IPS-18a (cell line): ENCODE measurements at regions not wholly inside any gene's neighbourhood (a gene's known extent, or its start where the extent isn't known, plus 50 kb on each side); places are given as distances from the start of the nearest gene placed in this dataset.

Experiments
- H3K27ac ChIP-seq: one replicate; pipeline ENCODE4 v1.5.1; 2013; ENCODE audit warnings: low read length
- H3K27me3 ChIP-seq: one replicate; pipeline ENCODE4 v1.6.1; 2013; ENCODE audit warnings: mild to moderate bottlenecking, low read length; ENCODE audit not compliant: control insufficient read depth, insufficient read depth
- H3K36me3 ChIP-seq: one replicate; pipeline ENCODE4 v1.6.1; 2013; ENCODE audit warnings: low read depth, low read length; ENCODE audit not compliant: control insufficient read depth
- H3K4me1 ChIP-seq: one replicate; pipeline ENCODE4 v1.6.1; 2013; ENCODE audit warnings: low read depth, low read length; ENCODE audit not compliant: control insufficient read depth
- H3K4me3 ChIP-seq: one replicate; pipeline ENCODE4 v1.5.1; 2013; ENCODE audit warnings: low read length
- H3K9ac ChIP-seq: one replicate; pipeline ENCODE4 v1.6.1; 2013; ENCODE audit warnings: mild to moderate bottlenecking, low read length, moderate library complexity
- H3K9me3 ChIP-seq: one replicate; pipeline ENCODE4 v1.6.1; 2013; ENCODE audit warnings: low read depth, low read length; ENCODE audit not compliant: control insufficient read depth

- Histone ChIP-seq H3K4me1 (peaks cover 4% of the 10 kb centered on the region), H3K4me3 (no peak overlapping the region), H3K27me3 (no peaks in the 10 kb centered on the region), H3K27ac (no peak overlapping the region), H3K36me3 (no peaks in the 10 kb centered on the region), H3K9ac (no peak overlapping the region), H3K9me3 (no peaks in the 10 kb centered on the region)
These were observed 131.9 kb downstream of the TRMT11 start for GRCh38 chr6:126118058-126118755.

- H3K9ac ChIP-seq = no peak overlapping the region
- H3K9me3 ChIP-seq = no peaks in the 10 kb centered on the region
- no peak overlapping the region for H3K27ac ChIP-seq
- H3K36me3 ChIP-seq = no peaks in the 10 kb centered on the region
- H3K4me1 ChIP-seq = peaks cover 4% of the 10 kb centered on the region
- H3K27me3 ChIP-seq = no peaks in the 10 kb centered on the region
- no peak overlapping the region for H3K4me3 ChIP-seq
These were observed 132.6 kb downstream of the TRMT11 start for GRCh38 chr6:126118936-126119335.

- Histone ChIP-seq H3K27me3 (no peaks in the 10 kb centered on the region), H3K27ac (no peak overlapping the region), H3K4me1 (peaks cover under 1% of the 10 kb centered on the region), H3K4me3 (no peak overlapping the region), H3K9me3 (no peaks in the 10 kb centered on the region), H3K36me3 (no peaks in the 10 kb centered on the region), H3K9ac (no peak overlapping the region)
These were observed 136.9 kb downstream of the TRMT11 start for GRCh38 chr6:126123226-126123625.

- Histone ChIP-seq H3K9ac (no peak overlapping the region), H3K27me3 (no peaks in the 10 kb centered on the region), H3K36me3 (no peaks in the 10 kb centered on the region), H3K9me3 (no peaks in the 10 kb centered on the region), H3K4me3 (no peak overlapping the region), H3K4me1 (no peaks in the 10 kb centered on the region), H3K27ac (no peak overlapping the region)
These were observed 141.3 kb downstream of the TRMT11 start for GRCh38 chr6:126127659-126128058.

GRCh38 chr6:126131246-126131645, 144.9 kb downstream of the TRMT11 start:
- Histone ChIP-seq H3K27ac (no peak overlapping the region), H3K4me3 (no peak overlapping the region), H3K9me3 (no peaks in the 10 kb centered on the region), H3K36me3 (no peaks in the 10 kb centered on the region), H3K4me1 (no peaks in the 10 kb centered on the region), H3K27me3 (no peaks in the 10 kb centered on the region), H3K9ac (no peak overlapping the region)

GRCh38 chr6:126133984-126134383, 147.6 kb downstream of the TRMT11 start:
- H3K4me3 ChIP-seq = no peak overlapping the region
- H3K9ac ChIP-seq = no peak overlapping the region
- no peaks in the 10 kb centered on the region for H3K27me3 ChIP-seq
- no peaks in the 10 kb centered on the region for H3K36me3 ChIP-seq
- H3K9me3 ChIP-seq = no peaks in the 10 kb centered on the region
- H3K4me1 ChIP-seq = no peaks in the 10 kb centered on the region
- H3K27ac ChIP-seq = no peak overlapping the region

- no peaks in the 10 kb centered on the region for H3K36me3 ChIP-seq
- H3K4me3 ChIP-seq = no peak overlapping the region
- no peak overlapping the region for H3K9ac ChIP-seq
- no peaks in the 10 kb centered on the region for H3K4me1 ChIP-seq
- H3K27ac ChIP-seq = no peak overlapping the region
- no peaks in the 10 kb centered on the region for H3K9me3 ChIP-seq
- no peaks in the 10 kb centered on the region for H3K27me3 ChIP-seq
These were observed 148.2 kb downstream of the TRMT11 start for GRCh38 chr6:126134491-126134890.

- H3K9ac ChIP-seq = no peak overlapping the region
- H3K27ac ChIP-seq = no peak overlapping the region
- H3K27me3 ChIP-seq = no peaks in the 10 kb centered on the region
- no peaks in the 10 kb centered on the region for H3K4me1 ChIP-seq
- no peak overlapping the region for H3K4me3 ChIP-seq
- no peaks in the 10 kb centered on the region for H3K9me3 ChIP-seq
- H3K36me3 ChIP-seq = no peaks in the 10 kb centered on the region
These were observed 153.7 kb downstream of the TRMT11 start for GRCh38 chr6:126140015-126140414.

- no peaks in the 10 kb centered on the region for H3K27me3 ChIP-seq
- H3K4me3 ChIP-seq = no peak overlapping the region
- no peak overlapping the region for H3K9ac ChIP-seq
- no peak overlapping the region for H3K27ac ChIP-seq
- no peaks in the 10 kb centered on the region for H3K4me1 ChIP-seq
- no peaks in the 10 kb centered on the region for H3K36me3 ChIP-seq
- no peaks in the 10 kb centered on the region for H3K9me3 ChIP-seq
These were observed 157.5 kb downstream of the TRMT11 start for GRCh38 chr6:126143761-126144251.

GRCh38 chr6:126145351-126145750, 159.0 kb downstream of the TRMT11 start:
- Histone ChIP-seq H3K9ac (no peak overlapping the region), H3K9me3 (no peaks in the 10 kb centered on the region), H3K36me3 (no peaks in the 10 kb centered on the region), H3K4me1 (no peaks in the 10 kb centered on the region), H3K4me3 (no peak overlapping the region), H3K27ac (no peak overlapping the region), H3K27me3 (no peaks in the 10 kb centered on the region)

- Histone ChIP-seq H3K9ac (no peak overlapping the region), H3K4me1 (peaks cover 4% of the 10 kb centered on the region), H3K36me3 (no peaks in the 10 kb centered on the region), H3K9me3 (no peaks in the 10 kb centered on the region), H3K27ac (no peak overlapping the region), H3K27me3 (no peaks in the 10 kb centered on the region), H3K4me3 (no peak overlapping the region)
These were observed 161.0 kb downstream of the TRMT11 start for GRCh38 chr6:126147291-126147815.

- no peaks in the 10 kb centered on the region for H3K36me3 ChIP-seq
- H3K9me3 ChIP-seq = no peaks in the 10 kb centered on the region
- H3K27ac ChIP-seq = no peak overlapping the region
- no peaks in the 10 kb centered on the region for H3K27me3 ChIP-seq
- no peak overlapping the region for H3K9ac ChIP-seq
- H3K4me1 ChIP-seq = peaks cover 8% of the 10 kb centered on the region
- no peak overlapping the region for H3K4me3 ChIP-seq
These were observed 162.5 kb downstream of the TRMT11 start for GRCh38 chr6:126148853-126149252.
